H9 (cell line): ENCODE measurements at regions not wholly inside any gene's neighbourhood (a gene's known extent, or its start where the extent isn't known, plus 50 kb on each side); places are given as distances from the start of the nearest gene placed in this dataset.

Experiments
- DNase-seq: peaks from one replicate; pipeline ENCODE4 v3.0.0-alpha.2; 2017
- H2AFZ ChIP-seq: one replicate; pipeline ENCODE4 v1.6.1; 2013; ENCODE audit warnings: mild to moderate bottlenecking, low read length, control low read depth, moderate library complexity
- H2AK5ac ChIP-seq: 2 replicates; pipeline ENCODE4 v1.6.1; 2013; ENCODE audit warnings: low read length, control low read depth, mixed read lengths; ENCODE audit not compliant: insufficient read length
- H2BK120ac ChIP-seq: one replicate; pipeline ENCODE4 v1.6.1; 2013; ENCODE audit warnings: low read depth, mild to moderate bottlenecking, low read length, control low read depth, inconsistent platforms; ENCODE audit not compliant: poor library complexity, severe bottlenecking
- H2BK12ac ChIP-seq: 2 replicates; pipeline ENCODE4 v1.6.1; 2013; ENCODE audit warnings: low read length, control low read depth, mixed read lengths, low read depth; ENCODE audit not compliant: insufficient read length
- H2BK15ac ChIP-seq: 2 replicates; pipeline ENCODE4 v1.6.1; 2013; ENCODE audit warnings: low read depth, low read length, control low read depth
- H2BK20ac ChIP-seq: one replicate; pipeline ENCODE4 v1.6.1; 2013; ENCODE audit warnings: low read depth, mild to moderate bottlenecking, low read length, control low read depth, inconsistent platforms; ENCODE audit not compliant: poor library complexity, severe bottlenecking
- H2BK5ac ChIP-seq: 2 replicates; pipeline ENCODE4 v1.6.1; 2013; ENCODE audit warnings: low read length, control low read depth, mixed read lengths; ENCODE audit not compliant: insufficient read length
- H3K14ac ChIP-seq: 2 replicates; pipeline ENCODE4 v1.6.1; 2013; ENCODE audit warnings: low read length, control low read depth; ENCODE audit not compliant: insufficient read depth
- H3K18ac ChIP-seq: 2 replicates; pipeline ENCODE4 v1.6.1; 2013; ENCODE audit warnings: low read depth, mild to moderate bottlenecking, mixed read lengths, low read length, control low read depth; ENCODE audit not compliant: insufficient read length
- H3K23ac ChIP-seq: 2 replicates; pipeline ENCODE4 v1.6.1; 2013; ENCODE audit warnings: low read length, control low read depth, mixed read lengths, low read depth; ENCODE audit not compliant: insufficient read length
- H3K23me2 ChIP-seq: 2 replicates; pipeline ENCODE4 v1.6.1; 2013; ENCODE audit warnings: low read depth, mild to moderate bottlenecking, mixed read lengths, low read length, control low read depth; ENCODE audit not compliant: insufficient read length, poor library complexity, severe bottlenecking
- H3K27ac ChIP-seq: 2 replicates; pipeline ENCODE4 v1.5.1; 2013; ENCODE audit warnings: low read length, control low read depth, mixed read lengths, low read depth; ENCODE audit not compliant: insufficient read length
- H3K27me3 ChIP-seq: 2 replicates; pipeline ENCODE4 v1.6.1; 2013; ENCODE audit warnings: low read length, control low read depth, inconsistent platforms; ENCODE audit not compliant: insufficient read depth
- H3K4ac ChIP-seq: 2 replicates; pipeline ENCODE4 v1.6.1; 2013; ENCODE audit warnings: low read depth, mild to moderate bottlenecking, control low read depth, inconsistent platforms, low read length, moderate library complexity
- H3K4me1 ChIP-seq: 2 replicates; pipeline ENCODE4 v1.6.1; 2013; ENCODE audit warnings: low read length, control low read depth, inconsistent platforms; ENCODE audit not compliant: insufficient read depth
- H3K4me2 ChIP-seq: 2 replicates; pipeline ENCODE4 v1.6.1; 2013; ENCODE audit warnings: low read length, control low read depth, mixed read lengths; ENCODE audit not compliant: insufficient read length, insufficient read depth
- H3K56ac ChIP-seq: 2 replicates; pipeline ENCODE4 v1.6.1; 2013; ENCODE audit warnings: low read depth, mild to moderate bottlenecking, mixed read lengths, low read length, control low read depth; ENCODE audit not compliant: insufficient read length
- H3K79me1 ChIP-seq: 2 replicates; pipeline ENCODE4 v1.6.1; 2013; ENCODE audit warnings: low read depth, mild to moderate bottlenecking, moderate library complexity, low read length, control low read depth, inconsistent platforms; ENCODE audit not compliant: insufficient read depth, poor library complexity, severe bottlenecking
- H3K79me2 ChIP-seq: 2 replicates; pipeline ENCODE4 v1.6.1; 2013; ENCODE audit warnings: low read length, control low read depth, inconsistent platforms; ENCODE audit not compliant: insufficient read depth
- H3K9ac ChIP-seq: 2 replicates; pipeline ENCODE4 v1.6.1; 2013; ENCODE audit warnings: low read length, control low read depth, mixed read lengths; ENCODE audit not compliant: insufficient read length; ENCODE audit errors: extremely low read depth
- H3K9me3 ChIP-seq: one replicate; pipeline ENCODE4 v1.6.1; 2013; ENCODE audit warnings: low read depth, low read length, inconsistent platforms; ENCODE audit not compliant: control insufficient read depth
- H3T11ph ChIP-seq: one replicate; pipeline ENCODE4 v1.6.1; 2013; ENCODE audit warnings: mild to moderate bottlenecking, low read length, control low read depth, inconsistent platforms
- H4K20me1 ChIP-seq: one replicate; pipeline ENCODE4 v1.6.1; 2013; ENCODE audit not compliant: control insufficient read depth, insufficient read length, insufficient read depth
- H4K5ac ChIP-seq: 2 replicates; pipeline ENCODE4 v1.6.1; 2013; ENCODE audit warnings: low read depth, mild to moderate bottlenecking, mixed read lengths, low read length, control low read depth; ENCODE audit not compliant: insufficient read length
- H4K8ac ChIP-seq: replicated peaks from 2 replicates; pipeline ENCODE4 v1.6.1; 2013; ENCODE audit warnings: low read length, control low read depth, mixed read lengths, low read depth; ENCODE audit not compliant: insufficient read length
- H4K91ac ChIP-seq: 2 replicates; pipeline ENCODE4 v1.6.1; 2013; ENCODE audit warnings: low read depth, mild to moderate bottlenecking, moderate library complexity, mixed read lengths, low read length, control low read depth; ENCODE audit not compliant: insufficient read length
- H3K27ac Mint-ChIP-seq, 3 experiments: 2 replicates in 2 of 3; 3 replicates in 1 of 3; pipeline ENCODE4 v1.8.0; 2020 to 2021; ENCODE audit warnings: mixed read lengths in 3 of 3, mild to moderate bottlenecking in 1 of 3, moderate library complexity in 1 of 3
- H3K27me3 Mint-ChIP-seq: 2 replicates; pipeline ENCODE4 v1.8.0; 2021; ENCODE audit warnings: low read depth, mild to moderate bottlenecking, moderate library complexity, mixed read lengths
- H3K36me3 Mint-ChIP-seq, 3 experiments: 2 replicates in 2 of 3; 3 replicates in 1 of 3; pipeline ENCODE4 v1.8.0; 2020 to 2021; ENCODE audit warnings: low read depth in 3 of 3, mixed read lengths in 3 of 3; ENCODE audit not compliant: insufficient read depth in 1 of 3
- H3K4me1 Mint-ChIP-seq, 2 experiments: 2 replicates each; pipeline ENCODE4 v1.8.0; 2020; ENCODE audit warnings: mixed read lengths in 2 of 2
- H3K4me3 Mint-ChIP-seq, 2 experiments: 2 replicates in 1 of 2; 3 replicates in 1 of 2; pipeline ENCODE4 v1.8.0; 2020 to 2021; ENCODE audit warnings: mild to moderate bottlenecking in 2 of 2, mixed read lengths in 2 of 2, moderate library complexity in 1 of 2
- H3K9me3 Mint-ChIP-seq, 2 experiments: 2 replicates in 1 of 2; 3 replicates in 1 of 2; pipeline ENCODE4 v1.8.0; 2020; ENCODE audit warnings: mild to moderate bottlenecking in 2 of 2, mixed read lengths in 2 of 2, moderate library complexity in 1 of 2
- CTCF ChIP-seq: fragments of 200-600 bp; sonication (generic); conservative IDR thresholded peaks from 3 replicates; pipeline ENCODE4 v1.8.0; 2021; ENCODE audit warnings: antibody characterized with exemption, mild to moderate bottlenecking
- WGBS: extraction: QIAGEN DNeasy Blood & Tissue Kit; methylation state at CpG from one replicate; pipeline ENCODE4 v1.1.7; 2013; ENCODE audit warnings: missing lambda C conversion rate, low lambda C conversion rate, mixed read lengths; ENCODE audit not compliant: insufficient read length; ENCODE audit errors: extremely low coverage; 5-methylcytosine and 5-hydroxymethylcytosine counted together

GRCh38 chr4:127249767-127250108 is 383.0 kb upstream of the INTU start:
- Histone ChIP-seq H2BK5ac (no peak overlapping the region), H4K5ac (no peak overlapping the region), H2BK20ac (no peak overlapping the region), H2BK12ac (no peak overlapping the region), H4K8ac (no peak overlapping the region), H3K23me2 (no peaks in the 10 kb centered on the region), H4K20me1 (no peaks in the 10 kb centered on the region), H4K91ac (no peak overlapping the region), H3K27ac (no peak overlapping the region), H2BK15ac (no peak overlapping the region), H3K14ac (no peak overlapping the region), H3K4me1 (no peaks in the 10 kb centered on the region), H3K9ac (no peak overlapping the region), H3K9me3 (no peaks in the 10 kb centered on the region), H3K4ac (no peak overlapping the region), H2AFZ (no peak overlapping the region), H3T11ph (no peak overlapping the region), H3K4me2 (no peak overlapping the region), H3K27me3 (no peaks in the 10 kb centered on the region), H3K79me2 (no peaks in the 10 kb centered on the region), H3K56ac (no peak overlapping the region), H2AK5ac (no peak overlapping the region), H2BK120ac (no peak overlapping the region), H3K79me1 (no peaks in the 10 kb centered on the region), H3K18ac (no peak overlapping the region), H3K23ac (no peak overlapping the region)
- H3K27me3 Mint-ChIP-seq, result no peaks in the 10 kb centered on the region
- peaks cover 0 to 3% of the 10 kb centered on the region in 2 experiments; a peak in 1 of 5 replicates for H3K9me3 Mint-ChIP-seq
- no peak for TF ChIP-seq CTCF
- no peak overlapping the region for H3K4me3 Mint-ChIP-seq
- no peak overlapping the region for H3K27ac Mint-ChIP-seq
- no peak for DNase-seq
- no peaks in the 10 kb centered on the region for H3K4me1 Mint-ChIP-seq
- H3K36me3 Mint-ChIP-seq, result no peaks in the 10 kb centered on the region
- no CpG with 5 or more reads among the region's 3 CpGs for WGBS
